PFSK-1 (cell line): ENCODE measurements at regions not wholly inside any gene's neighbourhood (a gene's known extent, or its start where the extent isn't known, plus 50 kb on each side); places are given as distances from the start of the nearest gene placed in this dataset.

Source experiments
- POLR2AphosphoS5 ChIP-seq: IDR thresholded peaks from 2 replicates; pipeline ENCODE4 v1.6.1; 2012; ENCODE audit warnings: low read depth, mild to moderate bottlenecking, control low read depth, low read length, moderate library complexity
- REST ChIP-seq, 2 experiments: IDR thresholded peaks; 2 replicates each; pipeline versions ENCODE4 v1.6.1 to v1.8.0; 2011 to 2012; ENCODE audit warnings: low read depth in 2 of 2, low read length in 2 of 2, control low read depth in 1 of 2, inconsistent platforms in 1 of 2, mild to moderate bottlenecking in 1 of 2, moderate library complexity in 1 of 2; ENCODE audit not compliant: insufficient read depth in 1 of 2
- SIN3A ChIP-seq: IDR thresholded peaks from 2 replicates; pipeline ENCODE4 v1.6.1; 2012; ENCODE audit warnings: mild to moderate bottlenecking, low read length, moderate library complexity, borderline replicate concordance; ENCODE audit not compliant: insufficient read depth

- TF ChIP-seq POLR2AphosphoS5 = no peak
- no peak for TF ChIP-seq SIN3A
- TF ChIP-seq REST (IDR thresholded peaks at IDR 0.05; ENCODE audit: insufficient read depth in 1 of 2, low read depth in 2 of 2, low read length in 2 of 2) = no peak
These were observed 527.6 kb upstream of the CA10 start for GRCh38 chr17:52686140-52686539.
